ENCODE measurements at regions not wholly inside any gene's neighbourhood (a gene's known extent, or its start where the extent isn't known, plus 50 kb on each side); places are given as distances from the start of the nearest gene placed in this dataset.
"Not testable (repeated sequence)": the region's sequence is repeated elsewhere in the genome, so short reads cannot be mapped to it uniquely, and the experiment has no call there.

DNA sequence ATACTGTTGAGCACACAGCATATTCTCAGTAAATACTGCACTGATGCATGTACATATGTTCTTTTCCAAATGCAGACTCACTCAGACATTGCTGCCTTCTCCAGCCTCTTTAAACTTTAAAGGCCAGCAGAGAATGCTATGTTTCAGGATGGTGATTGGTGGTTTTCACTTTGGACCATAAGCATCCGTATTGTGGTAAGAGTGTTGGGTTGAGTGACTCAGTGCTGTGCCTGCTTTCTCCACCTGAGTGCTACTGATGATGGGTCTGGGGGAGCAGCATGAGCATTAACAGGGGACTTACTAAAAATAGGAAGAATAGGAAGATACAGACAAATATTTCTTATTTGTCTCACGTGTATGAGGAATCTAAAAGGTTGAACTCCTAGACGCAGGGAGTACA, 56.3 kb upstream of the ZNF92 start:
- DNase-seq (ENCODE audit: low read depth) = no peak

- DNase-seq (ENCODE audit: low read depth) = no peak
These were observed 62.9 kb upstream of the ZNF92 start for GRCh38 chr7:65310761-65311160.

DNA sequence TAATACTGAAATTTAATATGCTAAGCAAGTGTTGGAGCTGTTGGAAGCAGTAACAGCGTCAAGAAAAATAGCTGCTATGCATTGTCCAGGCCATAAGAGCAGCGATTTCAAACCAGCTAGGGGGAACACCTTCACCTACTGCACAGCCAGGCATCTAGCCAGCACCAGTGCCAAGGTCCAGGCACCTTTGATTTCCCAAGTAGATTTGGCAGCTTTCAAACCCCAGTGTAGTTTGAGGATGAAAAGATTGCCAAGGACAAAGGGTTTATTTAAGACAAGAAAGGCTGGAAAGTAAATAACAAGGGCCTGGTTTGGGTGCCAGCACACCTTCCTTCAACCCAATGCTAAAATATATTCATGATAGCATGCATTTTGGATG, 65.4 kb upstream of the ZNF92 start:
- no peak for DNase-seq (ENCODE audit: low read depth)

DNA sequence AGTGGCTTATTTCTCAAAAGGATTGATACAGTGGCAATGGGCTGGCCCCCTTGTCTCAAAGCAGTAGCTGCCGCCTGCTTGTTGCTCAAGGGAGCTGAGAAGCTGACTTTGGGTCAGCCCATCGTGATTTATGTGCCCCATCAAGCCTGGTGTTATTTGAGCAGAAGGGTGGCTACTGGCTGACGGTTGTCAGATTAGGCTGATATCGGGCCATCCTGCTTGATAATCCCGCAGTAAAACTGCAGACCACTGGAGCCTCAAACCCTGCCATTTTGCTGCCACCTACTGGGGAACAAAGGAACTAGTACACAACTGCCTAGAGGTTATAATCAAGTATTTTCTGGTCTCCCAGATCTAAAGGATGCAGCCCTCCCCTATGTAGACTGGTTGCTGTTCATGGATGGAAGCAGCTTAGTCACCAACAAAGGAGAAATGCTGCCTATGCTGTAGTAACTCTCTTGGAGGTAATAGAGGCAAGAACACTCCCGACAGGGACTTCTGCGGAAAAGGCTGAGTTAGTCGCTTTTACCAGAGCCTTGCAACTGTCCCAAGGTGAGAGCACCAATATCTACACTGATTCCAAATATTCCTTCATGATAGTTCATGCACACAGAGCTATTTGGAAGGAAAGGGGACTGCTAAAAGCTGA, 65.9 kb upstream of the ZNF92 start:
- peak; percentile 8 for DNase-seq (ENCODE audit: low read depth)

DNA sequence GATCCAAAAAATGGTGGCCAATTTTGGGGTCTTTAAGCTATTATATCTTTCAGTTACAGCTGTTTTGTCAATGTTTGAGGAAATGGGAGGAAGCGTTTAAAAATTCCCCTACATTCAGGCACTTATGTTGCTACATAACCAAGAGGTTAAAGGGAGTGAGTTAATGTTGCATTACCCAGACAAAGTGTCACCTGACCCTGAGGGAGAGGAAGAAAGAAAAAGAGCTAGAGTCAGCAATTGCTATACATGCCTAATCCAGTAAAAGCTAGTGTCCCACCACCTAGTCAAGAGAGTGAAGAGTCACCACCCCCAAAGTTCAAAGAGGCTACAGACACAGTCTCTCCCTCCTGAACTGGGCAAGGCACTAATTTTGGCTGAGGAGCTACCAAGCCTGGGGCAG, 69.5 kb upstream of the ZNF92 start:
- DNase-seq (ENCODE audit: low read depth) = no peak

DNA sequence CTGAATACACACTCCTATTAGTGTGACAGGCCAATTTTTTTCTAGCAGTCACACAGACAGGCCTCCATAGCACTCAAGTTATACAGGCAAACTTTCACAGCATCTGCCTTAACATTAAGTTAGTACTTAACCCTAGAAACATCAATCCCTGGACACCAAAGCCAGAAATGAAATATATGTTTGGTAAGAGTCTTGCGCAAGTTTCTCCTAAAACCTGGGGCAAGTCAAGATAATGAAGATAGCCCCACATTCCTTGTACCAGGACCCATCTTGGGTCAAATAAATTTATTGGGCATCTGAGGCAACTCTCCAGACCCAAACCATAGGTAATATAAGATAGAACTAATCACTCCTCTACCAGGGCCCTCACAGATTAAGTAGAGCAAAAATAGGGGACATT, 70.8 kb upstream of the ZNF92 start:
- DNase-seq (ENCODE audit: low read depth) = no peak

DNA sequence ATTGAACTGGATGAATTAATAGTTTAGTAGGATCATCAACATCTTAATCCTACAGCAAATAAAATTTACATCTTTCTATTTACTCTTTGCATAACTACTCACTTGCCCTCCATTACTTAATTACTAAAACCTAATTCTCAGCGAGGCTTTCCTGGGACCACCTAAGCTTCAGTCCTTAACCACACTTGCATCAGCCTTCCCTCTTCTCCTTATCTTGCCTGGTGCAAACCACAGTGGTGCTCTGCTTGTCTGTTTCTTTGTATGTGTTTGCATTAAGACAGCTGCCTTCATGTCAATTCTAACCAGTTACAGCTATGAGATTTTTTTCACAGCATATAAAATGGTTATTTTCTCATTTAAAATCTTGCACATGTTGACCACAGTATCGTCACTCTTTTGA, 72.6 kb upstream of the ZNF92 start:
- DNase-seq (ENCODE audit: low read depth) = no peak

GRCh38 chr7:65295409-65295808, 78.2 kb upstream of the ZNF92 start:
- DNase-seq (ENCODE audit: low read depth) = no peak

- DNase-seq (ENCODE audit: low read depth) = not testable (repeated sequence)
These were observed 83.3 kb upstream of the ZNF92 start for GRCh38 chr7:65290340-65290739.

DNA sequence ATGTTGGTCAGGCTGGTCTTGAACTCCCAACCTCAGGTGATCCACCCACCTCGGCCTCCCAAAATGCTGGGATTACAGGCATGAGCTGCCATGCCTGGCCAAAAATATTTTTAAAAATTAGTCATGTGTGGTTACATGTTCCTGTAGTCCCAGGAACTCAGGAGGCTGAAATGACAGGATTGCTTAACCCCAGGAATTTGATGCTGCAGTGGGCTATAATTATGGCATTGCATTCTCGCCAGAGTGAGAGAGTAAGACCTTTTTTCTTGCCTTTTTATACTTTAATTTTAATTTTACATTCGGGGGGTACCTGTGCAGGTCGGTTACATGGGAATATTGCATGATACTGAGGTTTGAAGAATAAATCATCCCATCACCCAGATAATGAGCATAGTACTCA, 86.6 kb upstream of the ZNF92 start:
- no peak for DNase-seq (ENCODE audit: low read depth)

- DNase-seq (ENCODE audit: low read depth) = no peak
These were observed 87.5 kb upstream of the ZNF92 start for GRCh38 chr7:65285906-65286864.

GRCh38 chr7:65285241-65285640, 88.4 kb upstream of the ZNF92 start:
- DNase-seq (ENCODE audit: low read depth) = not testable (repeated sequence)

DNA sequence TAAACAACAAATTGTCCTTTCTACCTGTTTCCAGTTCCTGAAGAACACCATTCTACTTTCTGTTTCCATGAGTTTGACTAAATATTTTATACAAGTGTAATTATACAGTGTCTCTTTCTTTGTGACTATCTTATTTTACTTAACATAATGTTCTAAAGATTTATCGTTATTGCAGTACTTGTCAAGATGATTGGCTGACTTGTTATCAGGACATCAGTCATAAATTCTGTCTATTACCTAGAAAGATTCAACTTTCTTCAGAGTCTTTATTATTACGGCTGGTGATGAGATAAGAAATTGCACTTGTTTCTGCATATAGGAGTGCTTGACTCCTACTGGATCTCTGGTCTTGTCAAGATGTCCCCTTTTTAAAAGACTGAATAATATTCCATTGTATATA, 93.9 kb upstream of the ZNF92 start:
- no peak for DNase-seq (ENCODE audit: low read depth)

GRCh38 chr7:65276822-65277221, 96.8 kb upstream of the ZNF92 start:
- DNase-seq (ENCODE audit: low read depth) = no peak

DNA sequence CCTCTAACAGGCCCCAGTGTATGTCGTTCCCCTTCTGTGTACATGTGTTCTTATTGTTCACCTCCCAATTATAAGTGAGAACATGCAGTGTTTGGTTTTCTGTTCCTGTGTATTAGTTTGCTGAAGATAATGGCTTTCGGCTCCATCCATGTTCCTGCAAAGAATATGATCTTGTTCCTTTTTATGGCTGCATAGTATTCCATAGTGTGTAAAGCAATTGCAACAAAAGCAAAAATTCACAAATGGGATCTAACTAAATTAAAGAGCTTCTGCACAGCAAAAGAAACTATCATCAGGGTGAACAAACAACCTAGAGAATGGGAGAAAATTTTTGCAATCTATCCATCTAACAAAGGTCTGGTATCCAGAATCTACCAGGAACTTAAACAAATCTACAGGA, 102.2 kb upstream of the ZNF92 start:
- DNase-seq (ENCODE audit: low read depth) = not testable (repeated sequence)

- no peak for DNase-seq (ENCODE audit: low read depth)
These were observed 104.4 kb upstream of the ZNF92 start for GRCh38 chr7:65269150-65269856.

- no peak for DNase-seq (ENCODE audit: low read depth)
These were observed 104.9 kb upstream of the ZNF92 start for GRCh38 chr7:65268782-65269149.

DNA sequence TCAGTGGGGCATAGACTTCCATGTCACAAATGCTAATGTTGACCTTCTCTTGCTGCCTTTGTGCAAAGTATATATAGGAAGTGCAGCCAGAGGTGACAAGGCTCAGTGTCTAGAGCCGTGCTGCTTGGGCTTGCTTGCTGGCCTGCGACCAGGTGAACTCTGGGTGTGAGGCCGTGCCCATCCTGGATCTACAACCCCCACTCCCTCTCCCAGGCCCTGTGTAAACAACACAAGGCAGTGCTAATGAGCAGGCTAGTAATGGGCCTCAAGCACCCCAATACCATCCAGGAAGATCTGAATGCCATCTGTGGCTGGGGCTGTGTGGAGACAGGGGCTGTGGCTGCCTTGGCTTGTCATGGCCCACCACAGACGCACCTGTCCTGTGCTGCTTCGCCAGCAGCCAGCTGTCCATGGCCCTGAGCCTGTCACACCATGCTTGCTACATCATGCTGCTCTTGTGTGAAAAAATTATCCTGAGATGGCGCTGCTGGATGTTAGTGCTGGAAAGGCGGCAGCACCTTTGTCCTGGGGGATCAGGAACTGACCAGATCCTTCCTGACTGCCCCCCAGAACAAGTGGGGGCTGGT, 107.6 kb upstream of the ZNF92 start:
- DNase-seq (ENCODE audit: low read depth) = no peak

GRCh38 chr7:65264258-65264657, 109.4 kb upstream of the ZNF92 start:
- no peak for DNase-seq (ENCODE audit: low read depth)

GRCh38 chr7:65260673-65261072, 113.0 kb upstream of the ZNF92 start:
- not testable (repeated sequence) for DNase-seq (ENCODE audit: low read depth)

DNA sequence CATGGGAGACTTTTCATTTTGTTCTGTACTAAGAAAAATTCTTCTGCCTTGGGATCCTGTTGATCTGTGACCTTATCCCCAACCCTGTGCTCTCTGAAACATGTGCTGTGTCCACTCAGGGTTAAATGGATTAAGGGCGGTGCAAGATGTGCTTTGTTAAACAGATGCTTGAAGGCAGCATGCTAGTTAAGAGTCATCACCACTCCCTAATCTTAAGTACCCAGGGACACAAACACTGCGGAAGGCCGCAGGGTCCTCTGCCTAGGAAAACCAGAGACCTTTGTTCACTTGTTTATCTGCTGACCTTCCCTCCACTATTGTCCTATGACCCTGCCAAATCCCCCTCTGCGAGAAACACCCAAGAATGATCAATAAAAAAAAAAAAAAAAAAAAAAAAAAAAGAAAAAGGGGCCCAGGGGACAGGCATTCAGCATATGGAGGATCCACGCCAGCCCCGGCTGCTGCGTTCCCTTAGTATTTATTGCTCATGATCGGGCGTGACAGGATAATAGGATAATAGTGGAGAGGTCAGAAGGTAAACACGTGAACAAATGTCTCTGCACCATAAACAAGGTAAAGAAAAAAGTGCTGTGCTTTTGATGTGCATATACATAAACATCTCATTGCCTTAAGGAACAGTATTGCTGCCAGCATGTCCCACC, 113.7 kb upstream of the ZNF92 start:
- DNase-seq (ENCODE audit: low read depth) = not testable (repeated sequence)

- no peak for DNase-seq (ENCODE audit: low read depth)
These were observed 119.6 kb upstream of the ZNF92 start for GRCh38 chr7:65254061-65254460.

Data from stimulated activated CD8-positive, alpha-beta memory T cell treated with anti-CD3 and anti-CD28 coated beads, Interleukin-15, amount 100 ng/mL, for 1 hour (primary cell).